GM12891 (cell line): ENCODE measurements at regions not wholly inside any gene's neighbourhood (a gene's known extent, or its start where the extent isn't known, plus 50 kb on each side); places are given as distances from the start of the nearest gene placed in this dataset.

ENCODE experiments used
- POLR2A ChIP-seq: IDR thresholded peaks from 2 replicates; pipeline ENCODE4 v1.6.1; 2011; ENCODE audit warnings: low read depth, low read length, control low read depth
- POLR2AphosphoS5 ChIP-seq: IDR thresholded peaks from 2 replicates; pipeline ENCODE4 v1.6.1; 2011; ENCODE audit warnings: low read depth, low read length, control low read depth

GRCh38 chr12:88870000-88870737, 289.9 kb upstream of the KITLG start:
- TF ChIP-seq POLR2A (no peak), POLR2AphosphoS5 (no peak)
